ENCODE measurements at regions not wholly inside any gene's neighbourhood (a gene's known extent, or its start where the extent isn't known, plus 50 kb on each side); places are given as distances from the start of the nearest gene placed in this dataset.
"Not testable (repeated sequence)": the region's sequence is repeated elsewhere in the genome, so short reads cannot be mapped to it uniquely, and the experiment has no call there.

DNA sequence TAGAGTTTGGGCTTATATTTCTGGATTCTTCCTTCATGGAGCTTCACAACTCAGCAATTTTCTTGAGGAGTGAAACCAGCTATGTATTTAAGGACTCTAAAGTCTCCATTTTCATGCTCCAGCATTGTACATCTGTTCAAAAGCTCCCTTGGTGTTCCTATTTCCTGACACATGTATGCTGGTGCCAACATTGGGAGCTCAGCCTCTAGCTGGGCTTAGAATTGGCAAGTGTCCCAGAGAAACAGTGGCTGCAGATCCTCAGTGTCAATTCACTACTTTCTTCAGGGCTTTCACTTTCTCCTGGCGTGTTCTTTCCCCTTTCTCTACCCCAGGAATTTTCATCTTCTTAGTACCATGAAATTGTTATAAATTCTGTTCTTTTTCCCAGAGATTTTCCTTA, 103.1 kb downstream of the ZNF467 start:
- DNase-seq (ENCODE audit: low read depth) = no peak
- TF ChIP-seq, protein P1, sequence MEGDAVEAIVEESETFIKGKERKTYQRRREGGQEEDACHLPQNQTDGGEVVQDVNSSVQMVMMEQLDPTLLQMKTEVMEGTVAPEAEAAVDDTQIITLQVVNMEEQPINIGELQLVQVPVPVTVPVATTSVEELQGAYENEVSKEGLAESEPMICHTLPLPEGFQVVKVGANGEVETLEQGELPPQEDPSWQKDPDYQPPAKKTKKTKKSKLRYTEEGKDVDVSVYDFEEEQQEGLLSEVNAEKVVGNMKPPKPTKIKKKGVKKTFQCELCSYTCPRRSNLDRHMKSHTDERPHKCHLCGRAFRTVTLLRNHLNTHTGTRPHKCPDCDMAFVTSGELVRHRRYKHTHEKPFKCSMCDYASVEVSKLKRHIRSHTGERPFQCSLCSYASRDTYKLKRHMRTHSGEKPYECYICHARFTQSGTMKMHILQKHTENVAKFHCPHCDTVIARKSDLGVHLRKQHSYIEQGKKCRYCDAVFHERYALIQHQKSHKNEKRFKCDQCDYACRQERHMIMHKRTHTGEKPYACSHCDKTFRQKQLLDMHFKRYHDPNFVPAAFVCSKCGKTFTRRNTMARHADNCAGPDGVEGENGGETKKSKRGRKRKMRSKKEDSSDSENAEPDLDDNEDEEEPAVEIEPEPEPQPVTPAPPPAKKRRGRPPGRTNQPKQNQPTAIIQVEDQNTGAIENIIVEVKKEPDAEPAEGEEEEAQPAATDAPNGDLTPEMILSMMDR (IDR thresholded peaks at IDR 0.05; ENCODE audit: control insufficient read depth, insufficient read depth, low read depth, low read length, missing control alignments) = no peak
- no peak overlapping the region for H3K4me3 ChIP-seq (ENCODE audit: control insufficient read depth, low read depth, low read length)

DNA sequence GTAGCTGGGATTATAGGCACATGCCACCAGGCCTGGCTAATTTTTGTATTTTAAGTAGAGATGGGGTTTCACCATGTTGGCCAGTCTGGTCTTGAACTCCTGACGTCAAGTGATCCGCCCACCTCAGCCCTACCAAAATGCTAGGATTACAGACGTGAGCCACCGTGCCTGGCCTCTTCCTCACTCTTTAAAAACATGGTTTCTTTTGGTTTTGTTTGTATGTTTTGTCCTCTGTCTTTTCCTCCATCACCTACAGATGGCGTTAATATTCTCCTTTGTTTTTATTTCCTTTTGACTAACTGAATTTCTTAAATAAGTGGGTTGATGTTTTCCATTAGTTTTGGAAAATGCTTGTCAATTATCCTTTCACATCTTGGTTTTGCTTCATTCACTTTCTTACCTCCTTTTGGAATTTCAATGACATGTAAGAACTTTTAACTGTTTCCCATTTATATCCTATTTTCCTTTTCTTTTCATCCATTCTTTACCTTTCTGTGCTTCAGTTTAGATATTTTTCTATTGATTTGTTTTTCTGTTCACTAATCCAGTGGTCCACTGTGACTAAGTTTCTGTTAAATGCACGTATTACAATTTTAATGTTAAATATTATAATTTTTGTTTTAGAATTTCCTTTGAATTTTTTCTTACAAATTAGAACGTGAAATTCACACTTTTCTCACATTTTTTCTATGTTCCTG, 104.1 kb downstream of the ZNF467 start:
- TF ChIP-seq, protein P1 (IDR thresholded peaks at IDR 0.05; ENCODE audit: control insufficient read depth, insufficient read depth, low read depth, low read length, missing control alignments) = peak; percentile 44
- DNase-seq (ENCODE audit: low read depth) = no peak

DNA sequence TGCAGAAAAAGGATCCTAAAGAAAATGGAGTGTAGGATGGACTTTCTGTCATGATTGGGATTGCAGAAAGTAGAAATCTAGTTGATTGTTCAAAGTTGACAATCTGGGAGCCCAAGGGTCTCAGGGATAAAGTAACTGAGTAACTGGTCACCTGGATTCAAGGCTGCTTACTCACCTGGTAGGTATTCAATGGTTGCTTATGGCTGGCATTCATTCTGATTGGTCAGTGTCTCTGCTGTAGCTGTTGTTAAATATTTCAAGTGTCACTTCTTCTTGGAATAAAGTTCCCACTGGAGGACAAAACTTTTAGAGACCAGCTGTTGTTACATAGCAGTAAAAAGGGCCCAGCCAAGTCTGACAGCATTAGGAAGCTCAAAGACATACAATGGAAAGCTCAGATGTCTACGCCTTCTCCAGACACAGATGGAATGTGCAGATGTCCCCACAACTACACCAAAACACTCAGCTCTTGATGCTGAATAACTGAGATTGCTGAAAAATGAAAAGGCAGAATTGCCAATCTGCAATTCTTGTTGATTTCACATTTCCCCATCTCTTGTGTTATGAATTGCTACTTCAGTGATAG, 106.9 kb downstream of the ZNF467 start:
- TF ChIP-seq, protein P1 (IDR thresholded peaks at IDR 0.05; ENCODE audit: control insufficient read depth, insufficient read depth, low read depth, low read length, missing control alignments) = no peak
- DNase-seq (ENCODE audit: low read depth) = no peak
- H3K4me3 ChIP-seq (ENCODE audit: control insufficient read depth, low read depth, low read length) = no peak overlapping the region

More for the DNA sequence above, 104.1 kb downstream of the ZNF467 start:
- no peak overlapping the region for H3K4me3 ChIP-seq (ENCODE audit: control insufficient read depth, low read depth, low read length)

DNA sequence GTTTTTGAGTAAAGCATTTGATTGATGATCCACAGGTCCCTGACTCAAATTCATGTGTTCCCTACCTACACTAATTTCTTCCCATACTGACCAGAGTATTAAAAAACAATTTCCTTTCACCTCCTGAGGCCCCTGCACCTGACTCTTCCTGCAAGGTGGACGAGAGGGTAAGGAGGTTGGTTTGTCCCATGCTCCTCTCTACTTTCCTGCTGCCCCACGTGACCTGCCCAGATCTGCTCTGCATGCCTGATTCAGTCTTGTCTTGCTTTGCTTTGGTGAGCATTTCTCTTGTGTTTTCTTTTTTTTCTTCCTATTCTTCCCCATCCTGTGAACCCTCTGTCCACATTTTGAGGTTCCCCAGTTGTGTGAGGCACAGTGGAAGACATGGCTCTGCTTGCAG, 107.8 kb downstream of the ZNF467 start:
- not testable (repeated sequence) for DNase-seq (ENCODE audit: low read depth); H3K4me3 ChIP-seq (ENCODE audit: control insufficient read depth, low read depth, low read length)

DNA sequence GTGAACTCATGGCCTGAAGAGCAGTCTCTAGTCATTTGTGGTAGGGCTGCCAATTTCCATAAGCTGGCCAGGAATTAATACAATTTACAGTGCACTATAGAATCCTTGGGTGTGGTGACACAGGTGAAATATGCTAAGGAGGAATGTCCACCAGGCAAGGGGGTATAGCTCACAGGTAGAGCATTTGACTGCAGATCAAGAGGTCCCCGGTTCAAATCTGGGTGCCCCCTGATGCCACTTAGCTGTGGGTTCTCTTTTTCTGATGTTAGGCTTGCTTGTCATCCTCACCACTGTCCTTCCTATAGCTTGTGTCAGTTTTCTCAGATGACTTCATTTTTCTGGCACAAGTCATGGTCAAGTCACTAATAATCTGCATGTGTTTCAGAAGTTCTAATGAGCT, 108.7 kb downstream of the ZNF467 start:
- H3K4me3 ChIP-seq (ENCODE audit: control insufficient read depth, low read depth, low read length) = no peak overlapping the region
- TF ChIP-seq, protein P1 (IDR thresholded peaks at IDR 0.05; ENCODE audit: control insufficient read depth, insufficient read depth, low read depth, low read length, missing control alignments) = no peak
- DNase-seq (ENCODE audit: low read depth) = no peak

DNA sequence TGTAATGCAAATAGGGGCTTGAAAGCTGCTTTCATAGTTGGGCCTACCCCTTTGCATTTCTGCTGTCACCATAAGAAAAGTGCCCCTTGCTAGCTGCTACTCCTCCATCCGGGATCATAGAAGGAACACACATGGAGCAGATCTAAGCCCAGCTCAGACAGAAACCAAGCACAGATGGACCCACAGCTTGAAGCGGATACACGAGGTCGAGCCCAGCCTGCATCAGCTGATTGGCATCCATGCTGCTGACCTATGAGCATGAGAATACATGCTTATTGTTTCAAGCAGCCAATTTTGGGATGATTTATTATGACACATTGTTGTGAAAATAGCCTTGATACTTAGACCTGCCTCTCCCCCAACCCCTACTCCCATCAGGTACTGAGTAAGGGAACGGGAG, 109.2 kb downstream of the ZNF467 start:
- DNase-seq (ENCODE audit: low read depth) = no peak
- TF ChIP-seq, protein P1 (IDR thresholded peaks at IDR 0.05; ENCODE audit: control insufficient read depth, insufficient read depth, low read depth, low read length, missing control alignments) = no peak
- no peak overlapping the region for H3K4me3 ChIP-seq (ENCODE audit: control insufficient read depth, low read depth, low read length)

DNA sequence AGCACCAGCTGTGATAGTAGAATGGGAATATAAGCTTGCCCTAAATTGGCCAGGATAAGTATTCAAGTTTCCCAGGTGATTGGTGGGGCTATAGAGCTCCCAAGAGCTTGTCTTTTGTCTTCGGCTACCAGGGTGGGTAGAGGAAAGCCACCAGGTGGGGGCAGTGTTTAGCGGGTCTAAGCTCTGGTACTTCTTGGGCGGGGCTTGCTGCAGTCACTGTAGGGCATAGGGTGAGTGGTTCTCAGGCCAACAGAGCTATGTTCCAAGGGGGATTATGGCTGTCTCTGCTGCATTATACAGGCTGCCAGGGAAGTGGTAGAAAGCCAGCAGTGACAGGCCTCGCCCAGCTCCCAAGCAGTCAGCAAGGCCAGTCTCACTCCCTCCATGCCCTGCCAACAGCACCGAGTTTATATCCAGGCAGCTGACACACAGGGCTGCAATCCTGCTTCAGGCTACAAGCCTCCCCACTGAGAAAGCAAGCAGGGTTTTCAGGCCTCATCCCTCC, 110.7 kb downstream of the ZNF467 start:
- DNase-seq (ENCODE audit: low read depth) = no peak
- TF ChIP-seq, protein P1 (IDR thresholded peaks at IDR 0.05; ENCODE audit: control insufficient read depth, insufficient read depth, low read depth, low read length, missing control alignments) = peak; percentile 60
- no peak overlapping the region for H3K4me3 ChIP-seq (ENCODE audit: control insufficient read depth, low read depth, low read length)

Data from AG09309 (cell line).